Lower leg skin (tissue), 3 donors: ENCODE measurements at regions not wholly inside any gene's neighbourhood (a gene's known extent, or its start where the extent isn't known, plus 50 kb on each side); places are given as distances from the start of the nearest gene placed in this dataset.

Experiments used
- CTCF ChIP-seq, 3 donors: fragments of 450-650 bp; IDR thresholded peaks; one replicate each; pipeline ENCODE4 v1.5.1; 2016; ENCODE audit warnings: antibody characterized with exemption in 3 of 3, mild to moderate bottlenecking in 3 of 3, moderate library complexity in 2 of 3
- POLR2A ChIP-seq, 2 donors: fragments of 450-650 bp; IDR thresholded peaks; one replicate each; pipeline ENCODE4 v1.6.1; 2016 to 2017; ENCODE audit warnings: antibody characterized with exemption in 2 of 2, mild to moderate bottlenecking in 1 of 2, moderate library complexity in 1 of 2

GRCh38 chr22:47551431-47551775 is 789.0 kb downstream of the TBC1D22A start:
- TF ChIP-seq POLR2A (IDR thresholded peaks at IDR 0.05) = no peak
- no peak for TF ChIP-seq CTCF (IDR thresholded peaks at IDR 0.05)
